ENCODE measurements at regions not wholly inside any gene's neighbourhood (a gene's known extent, or its start where the extent isn't known, plus 50 kb on each side); places are given as distances from the start of the nearest gene placed in this dataset.

DNA sequence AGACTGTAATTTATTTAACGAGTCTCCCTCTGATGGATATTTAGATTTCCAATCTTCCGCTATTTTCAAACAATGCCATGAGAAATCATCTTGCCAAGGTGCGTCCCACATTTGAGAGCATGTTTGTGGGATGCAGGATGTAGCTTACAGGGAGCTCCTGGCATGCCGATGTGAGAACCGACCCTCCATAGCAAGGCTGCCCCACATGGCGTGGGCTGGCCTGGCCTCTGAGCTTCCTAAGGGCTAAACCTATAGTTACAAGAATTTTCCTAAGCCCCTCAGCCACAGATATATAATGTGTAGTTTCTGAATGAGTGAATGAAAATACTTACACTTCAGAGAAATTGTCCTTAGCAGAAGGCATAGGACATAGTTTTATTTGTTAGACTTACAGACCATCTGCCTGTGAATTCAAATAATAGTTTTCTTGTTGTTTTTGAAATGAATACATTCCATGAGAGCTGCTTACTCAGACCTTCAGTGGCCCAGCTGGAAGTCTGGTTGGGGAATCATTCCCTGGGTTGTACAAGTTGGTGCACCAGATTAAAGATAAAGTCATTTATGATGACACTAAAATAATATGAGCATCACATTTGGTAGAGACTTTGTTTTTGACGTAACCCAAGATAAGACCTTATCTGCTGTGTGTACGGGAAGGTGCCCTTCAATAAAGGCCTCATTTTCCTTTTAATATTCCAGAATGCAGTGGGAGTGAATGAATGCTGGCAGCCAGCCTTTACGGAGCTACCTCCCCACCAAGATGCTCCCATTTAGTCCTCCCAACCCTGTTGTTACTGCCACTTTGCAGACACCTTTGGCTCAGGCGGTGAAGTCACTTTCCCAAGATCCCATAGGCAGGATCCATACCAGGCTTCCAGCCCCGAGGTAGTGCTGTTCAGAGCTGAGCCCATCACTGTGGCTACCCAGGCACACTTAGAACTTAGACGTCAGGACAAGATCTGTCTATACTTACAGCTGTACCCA lies 107.1 kb downstream of the GLI2 start:
- intact Hi-C loops (cut with micrococcal nuclease; ENCODE audit: unreplicated experiment) = no loop called here
- H3K27ac Mint-ChIP-seq (ENCODE audit: unreplicated experiment) = no peak overlapping the region

DNA sequence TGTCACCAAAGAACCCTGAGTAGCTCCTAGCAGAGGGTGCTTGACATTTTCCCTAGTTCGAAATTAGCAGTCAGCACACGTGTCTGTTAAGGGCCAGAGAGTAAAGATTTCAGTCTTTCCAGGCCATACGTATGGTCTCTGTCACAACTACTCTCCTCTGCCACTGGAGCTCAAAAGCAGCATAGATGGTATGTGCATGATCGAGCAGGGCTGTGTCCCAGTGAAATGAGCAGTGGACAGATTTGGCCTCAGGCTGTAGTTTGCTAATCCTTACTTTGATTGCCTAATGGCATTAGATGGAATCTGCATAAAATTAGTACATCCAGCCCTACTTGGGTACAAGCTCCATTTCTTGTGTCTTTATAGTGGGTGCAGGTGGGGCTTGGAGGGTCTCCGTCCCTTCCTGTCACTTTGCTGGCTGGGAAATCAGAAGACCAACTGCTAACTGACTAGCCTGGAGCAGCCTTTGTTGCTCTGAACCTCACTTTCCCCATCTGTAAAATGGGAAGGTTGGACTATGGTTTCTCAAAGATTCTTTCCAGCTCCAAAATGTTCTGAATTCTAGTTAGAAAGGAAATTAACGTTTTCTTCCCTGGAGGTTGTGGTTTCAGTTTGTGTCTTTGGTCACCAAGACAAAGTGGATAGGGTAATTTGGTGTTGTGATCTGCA lies 108.5 kb downstream of the GLI2 start:
- H3K4me3 ChIP-seq (ENCODE audit: low read depth, low read length) = no peak overlapping the region
- Mint-ChIP-seq H3K9me3 (ENCODE audit: unreplicated experiment) (no peaks in the 10 kb centered on the region), H3K4me3 (ENCODE audit: unreplicated experiment) (no peak overlapping the region), H3K27ac (ENCODE audit: unreplicated experiment) (no peak overlapping the region), H3K36me3 (ENCODE audit: insufficient read depth, unreplicated experiment) (no peaks in the 10 kb centered on the region), H3K4me1 (ENCODE audit: low read depth, unreplicated experiment) (no peaks in the 10 kb centered on the region), H3K27me3 (ENCODE audit: insufficient read depth, unreplicated experiment) (no peaks in the 10 kb centered on the region)
- CTCF ChIA-PET = interaction anchor here (1.1 kb wide), 1 partner anchor 231 kb away, joined by 3 read pairs; no protein-coding TSS in a partner anchor
- BruUV-seq (replicated peaks) = no TSS peak
- intact Hi-C loops (cut with micrococcal nuclease; ENCODE audit: unreplicated experiment) = no loop called here
- H3K9me3 ChIP-seq = no peaks in the 10 kb centered on the region
- no peaks in the 10 kb centered on the region for H3K36me3 ChIP-seq (ENCODE audit: control insufficient read depth, insufficient read depth, low read length)
- TF ChIP-seq, protein P1, sequence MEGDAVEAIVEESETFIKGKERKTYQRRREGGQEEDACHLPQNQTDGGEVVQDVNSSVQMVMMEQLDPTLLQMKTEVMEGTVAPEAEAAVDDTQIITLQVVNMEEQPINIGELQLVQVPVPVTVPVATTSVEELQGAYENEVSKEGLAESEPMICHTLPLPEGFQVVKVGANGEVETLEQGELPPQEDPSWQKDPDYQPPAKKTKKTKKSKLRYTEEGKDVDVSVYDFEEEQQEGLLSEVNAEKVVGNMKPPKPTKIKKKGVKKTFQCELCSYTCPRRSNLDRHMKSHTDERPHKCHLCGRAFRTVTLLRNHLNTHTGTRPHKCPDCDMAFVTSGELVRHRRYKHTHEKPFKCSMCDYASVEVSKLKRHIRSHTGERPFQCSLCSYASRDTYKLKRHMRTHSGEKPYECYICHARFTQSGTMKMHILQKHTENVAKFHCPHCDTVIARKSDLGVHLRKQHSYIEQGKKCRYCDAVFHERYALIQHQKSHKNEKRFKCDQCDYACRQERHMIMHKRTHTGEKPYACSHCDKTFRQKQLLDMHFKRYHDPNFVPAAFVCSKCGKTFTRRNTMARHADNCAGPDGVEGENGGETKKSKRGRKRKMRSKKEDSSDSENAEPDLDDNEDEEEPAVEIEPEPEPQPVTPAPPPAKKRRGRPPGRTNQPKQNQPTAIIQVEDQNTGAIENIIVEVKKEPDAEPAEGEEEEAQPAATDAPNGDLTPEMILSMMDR (IDR thresholded peaks at IDR 0.05; ENCODE audit: insufficient read depth in 1 of 2, low read depth in 1 of 2, low read length in 1 of 2, severe bottlenecking in 1 of 2, unreplicated experiment in 1 of 2) = no peak
- H3K27me3 ChIP-seq (replicated peaks; ENCODE audit: control insufficient read depth, insufficient read depth, low read length) = no peaks in the 10 kb centered on the region
- POLR2A ChIA-PET = no interaction called here
- no peaks in the 10 kb centered on the region for H3K4me1 ChIP-seq
- DNase-seq = no peak

More for the DNA sequence above, 107.1 kb downstream of the GLI2 start:
- TF ChIP-seq, protein P1 (IDR thresholded peaks at IDR 0.05; ENCODE audit: insufficient read depth in 1 of 2, low read depth in 1 of 2, low read length in 1 of 2, severe bottlenecking in 1 of 2, unreplicated experiment in 1 of 2) = no peak
- H3K4me3 ChIP-seq (ENCODE audit: low read depth, low read length) = no peak overlapping the region
- no peaks in the 10 kb centered on the region for H3K9me3 ChIP-seq
- H3K36me3 ChIP-seq (ENCODE audit: control insufficient read depth, insufficient read depth, low read length) = no peaks in the 10 kb centered on the region
- no peaks in the 10 kb centered on the region for H3K4me1 ChIP-seq
- no peak for DNase-seq
- no peaks in the 10 kb centered on the region for H3K27me3 ChIP-seq (replicated peaks; ENCODE audit: control insufficient read depth, insufficient read depth, low read length)
- Mint-ChIP-seq H3K27me3 (ENCODE audit: insufficient read depth, unreplicated experiment) (no peaks in the 10 kb centered on the region), H3K4me1 (ENCODE audit: low read depth, unreplicated experiment) (no peaks in the 10 kb centered on the region), H3K9me3 (ENCODE audit: unreplicated experiment) (no peaks in the 10 kb centered on the region), H3K36me3 (ENCODE audit: insufficient read depth, unreplicated experiment) (no peaks in the 10 kb centered on the region), H3K4me3 (ENCODE audit: unreplicated experiment) (no peak overlapping the region)
- ChIA-PET CTCF (no interaction called here), POLR2A (no interaction called here)
- no TSS peak for BruUV-seq (replicated peaks)

DNA sequence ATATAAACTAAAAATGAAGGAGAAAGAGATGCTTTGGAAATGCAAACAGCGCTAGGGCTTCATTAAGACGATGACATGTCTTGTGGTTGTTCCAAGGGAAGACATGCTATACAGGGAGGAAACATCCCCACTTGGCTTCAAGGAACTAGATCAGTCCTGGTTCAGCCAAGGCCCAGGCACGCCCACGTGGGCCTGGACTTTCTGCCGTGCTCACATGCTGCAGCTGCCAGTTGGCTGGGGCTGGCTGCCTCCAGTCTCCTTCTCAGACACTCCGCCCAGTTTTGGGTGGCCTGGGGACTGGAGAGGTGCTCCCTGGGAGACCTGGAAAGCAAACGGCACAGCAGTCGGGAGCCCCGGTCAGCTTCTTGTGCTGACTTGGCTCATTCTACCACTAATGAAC lies 109.6 kb downstream of the GLI2 start:
- H3K4me1 ChIP-seq = no peaks in the 10 kb centered on the region
- Mint-ChIP-seq H3K4me3 (ENCODE audit: unreplicated experiment) (no peak overlapping the region), H3K27me3 (ENCODE audit: insufficient read depth, unreplicated experiment) (no peaks in the 10 kb centered on the region), H3K9me3 (ENCODE audit: unreplicated experiment) (no peaks in the 10 kb centered on the region), H3K27ac (ENCODE audit: unreplicated experiment) (no peak overlapping the region), H3K4me1 (ENCODE audit: low read depth, unreplicated experiment) (no peaks in the 10 kb centered on the region), H3K36me3 (ENCODE audit: insufficient read depth, unreplicated experiment) (no peaks in the 10 kb centered on the region)
- H3K36me3 ChIP-seq (ENCODE audit: control insufficient read depth, insufficient read depth, low read length) = no peaks in the 10 kb centered on the region
- intact Hi-C loops (cut with micrococcal nuclease; ENCODE audit: unreplicated experiment) = loop anchor here (5.0 kb wide), 1 partner anchor 52 kb away; no protein-coding TSS in a partner anchor
- ChIA-PET POLR2A (no interaction called here), CTCF (no interaction called here)
- no peaks in the 10 kb centered on the region for H3K27me3 ChIP-seq (replicated peaks; ENCODE audit: control insufficient read depth, insufficient read depth, low read length)
- H3K4me3 ChIP-seq (ENCODE audit: low read depth, low read length) = no peak overlapping the region
- BruUV-seq (replicated peaks) = no TSS peak
- TF ChIP-seq, protein P1 (IDR thresholded peaks at IDR 0.05; ENCODE audit: insufficient read depth in 1 of 2, low read depth in 1 of 2, low read length in 1 of 2, severe bottlenecking in 1 of 2, unreplicated experiment in 1 of 2) = no peak
- no peak for DNase-seq
- H3K9me3 ChIP-seq = no peaks in the 10 kb centered on the region

Measured in Caco-2 (cell line).